HG03280 (cell line): ENCODE measurements at regions not wholly inside any gene's neighbourhood (a gene's known extent, or its start where the extent isn't known, plus 50 kb on each side); places are given as distances from the start of the nearest gene placed in this dataset.

Source experiments
- ATAC-seq: cut with Tn5 transposase; IDR thresholded peaks from one replicate; pipeline ENCODE4 v1.9.1; 2021; ENCODE audit warnings: mild to moderate bottlenecking, moderate library complexity; ENCODE audit not compliant: unreplicated experiment

- no peak for ATAC-seq
Observed at GRCh38 chr10:10794046-10794445, 223.6 kb upstream of the CELF2 start.

DNA sequence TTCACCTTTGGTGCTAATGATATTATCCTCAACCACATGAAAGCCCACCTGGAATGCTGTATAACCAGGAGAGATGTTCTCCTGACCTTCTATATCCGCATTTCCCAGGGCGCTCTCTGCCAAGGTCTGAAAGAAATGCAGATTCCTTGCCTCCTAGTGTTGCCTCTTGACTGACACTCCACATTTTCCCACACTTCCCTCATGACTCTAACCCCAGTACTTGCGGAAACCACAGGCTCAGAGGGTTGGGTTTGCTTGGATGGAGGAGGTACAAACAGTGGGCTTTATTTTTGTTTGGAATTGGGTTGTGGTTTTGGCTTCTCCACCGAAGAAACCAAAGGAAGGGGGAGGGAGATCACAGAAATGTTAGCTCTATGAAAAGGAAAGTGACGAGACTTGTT lies 222.9 kb upstream of the CELF2 start:
- ATAC-seq: no peak

DNA sequence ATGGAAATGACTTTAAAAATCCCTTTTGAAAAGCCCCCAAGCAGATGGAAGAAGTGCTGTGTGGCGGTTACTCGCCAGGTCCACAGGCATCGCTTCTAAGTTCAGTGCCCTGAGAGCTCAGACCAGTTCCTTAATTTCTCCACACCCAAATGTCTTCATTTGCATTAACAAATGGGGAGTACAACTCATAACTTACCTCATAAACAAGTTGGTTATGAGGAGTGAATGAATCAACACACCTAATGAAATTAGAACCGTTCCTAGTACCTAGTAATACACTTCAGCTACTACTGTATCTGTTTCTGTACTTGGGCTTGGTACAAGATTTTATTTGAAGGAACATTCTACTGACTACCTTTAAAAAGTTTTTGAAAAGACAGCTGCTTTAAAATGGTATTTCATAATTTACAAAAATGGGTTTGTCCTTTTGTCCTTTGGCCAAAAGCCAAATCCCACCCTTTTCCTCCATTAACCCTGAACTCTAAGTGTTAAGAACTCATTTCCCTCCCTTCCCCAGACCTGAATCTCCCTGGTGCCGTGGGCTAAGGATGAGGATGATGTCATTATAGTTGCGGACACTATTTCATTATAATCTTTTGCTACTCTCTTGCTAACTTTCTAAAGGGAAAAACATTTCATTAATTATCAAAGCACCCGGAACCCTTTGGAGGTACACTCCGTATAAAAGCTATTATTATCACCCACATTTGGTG lies 221.5 kb upstream of the CELF2 start:
- ATAC-seq: no peak

DNA sequence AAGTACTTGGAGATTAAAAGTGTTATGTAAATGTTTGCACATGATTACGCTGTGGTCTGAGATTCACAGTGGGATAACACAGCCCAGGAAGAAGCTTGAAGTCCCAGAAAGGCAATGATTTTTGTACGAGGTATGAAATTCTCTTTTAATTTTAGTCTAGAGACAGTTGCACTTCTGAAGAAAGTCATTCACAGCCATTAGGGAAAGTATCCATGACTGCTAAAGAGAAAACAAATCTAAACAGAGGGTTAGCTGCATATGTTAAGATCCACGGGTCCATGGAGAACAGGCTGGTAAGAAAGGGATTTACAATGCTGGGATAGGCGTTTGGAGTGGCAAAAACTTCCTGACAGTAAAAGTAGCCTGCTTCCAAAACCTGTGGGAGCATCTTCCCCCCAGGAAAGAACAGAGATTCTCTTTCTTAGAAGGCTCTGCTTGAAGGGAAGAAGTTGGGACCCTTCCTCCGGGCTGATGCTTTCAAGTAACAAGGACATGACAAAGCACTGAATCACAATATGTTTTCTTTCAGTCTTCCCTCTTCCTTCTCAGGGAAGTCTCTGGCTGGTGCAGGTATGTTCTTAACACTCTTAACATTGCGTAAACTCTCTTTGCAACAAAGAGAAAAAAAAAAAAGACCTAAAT lies 220.8 kb upstream of the CELF2 start:
- ATAC-seq: no peak

DNA sequence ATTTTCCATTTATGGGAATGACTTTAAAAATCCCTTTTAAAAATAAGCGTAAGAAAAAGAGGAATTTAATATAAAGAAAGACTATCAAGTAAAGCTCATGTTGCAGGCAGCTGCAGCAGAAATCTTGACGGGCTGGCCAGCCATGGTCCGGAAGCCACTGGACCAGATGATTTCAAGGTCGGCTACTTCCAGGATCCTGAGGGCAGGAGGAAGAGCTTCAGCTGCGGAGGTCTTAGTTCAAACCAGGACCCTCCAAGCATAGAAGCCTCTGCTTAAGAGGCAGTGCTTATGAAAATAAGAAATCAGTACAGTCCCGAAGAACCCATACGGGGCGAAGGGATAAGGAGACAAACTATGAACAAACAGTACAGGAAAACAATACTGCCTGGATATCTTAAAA lies 220.2 kb upstream of the CELF2 start:
- ATAC-seq: no peak

- no peak for ATAC-seq
Observed at GRCh38 chr10:10798102-10798863, 219.4 kb upstream of the CELF2 start.

GRCh38 chr10:10798864-10799192 lies 218.8 kb upstream of the CELF2 start:
- ATAC-seq: no peak

- ATAC-seq: no peak
Observed at GRCh38 chr10:10800961-10801360, 216.7 kb upstream of the CELF2 start.

GRCh38 chr10:10803278-10803677 lies 214.4 kb upstream of the CELF2 start:
- no peak for ATAC-seq

GRCh38 chr10:10804061-10804460 lies 213.6 kb upstream of the CELF2 start:
- ATAC-seq: no peak

DNA sequence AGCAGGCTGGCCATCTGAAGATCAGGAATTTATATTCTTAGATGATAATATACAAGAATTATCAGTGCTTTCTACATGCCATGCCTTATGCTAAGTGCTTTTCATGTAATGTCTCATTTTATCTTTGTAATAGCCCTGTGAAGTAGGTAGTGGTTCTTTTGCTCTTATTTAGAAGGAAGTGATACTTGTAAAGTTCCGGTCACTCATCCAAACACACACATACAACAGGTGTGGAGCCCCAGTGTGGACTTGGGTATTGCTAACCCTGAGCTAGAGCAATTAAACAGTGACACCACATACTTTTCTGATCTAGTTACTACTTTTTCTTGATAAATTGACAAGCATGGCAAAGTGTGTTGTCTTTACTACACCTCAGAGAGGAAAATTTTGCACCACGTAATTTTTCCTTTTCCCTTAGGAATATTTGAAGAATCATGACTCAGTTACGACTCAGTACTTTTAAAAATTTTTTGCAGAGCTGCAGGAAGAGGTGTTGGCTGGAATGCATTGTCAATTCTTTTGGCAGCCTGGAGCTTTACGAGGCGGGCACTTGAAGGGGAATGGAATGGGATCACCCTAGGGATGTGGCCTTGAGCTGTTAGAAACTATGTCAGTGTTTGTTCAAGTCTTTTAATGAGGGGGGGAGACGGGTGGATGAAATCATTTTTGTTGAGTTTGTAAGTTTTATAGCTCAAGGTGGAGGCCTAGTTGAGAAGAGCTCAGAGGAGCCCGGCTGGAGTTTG lies 212.5 kb upstream of the CELF2 start:
- no peak for ATAC-seq

DNA sequence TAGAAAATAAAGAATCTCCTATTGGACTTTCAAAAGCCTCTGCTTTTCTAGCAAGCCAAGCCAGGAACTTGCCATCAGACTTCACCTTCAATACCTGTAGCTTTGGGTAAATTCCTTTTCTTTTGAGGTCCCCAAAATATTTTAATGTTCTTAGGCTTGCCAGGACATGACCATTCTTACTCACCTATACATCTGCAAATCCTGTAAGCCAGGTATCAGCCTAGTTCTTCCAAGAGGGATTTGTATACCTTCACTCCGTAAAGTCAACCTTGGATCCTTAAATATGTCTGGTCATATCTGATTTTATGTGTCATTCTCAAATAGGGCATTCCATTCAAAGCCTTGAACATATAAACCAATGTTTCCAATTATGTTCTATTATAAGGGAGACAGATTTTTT lies 210.6 kb upstream of the CELF2 start:
- no peak for ATAC-seq

GRCh38 chr10:10811562-10811961 lies 206.1 kb upstream of the CELF2 start:
- no peak for ATAC-seq

DNA sequence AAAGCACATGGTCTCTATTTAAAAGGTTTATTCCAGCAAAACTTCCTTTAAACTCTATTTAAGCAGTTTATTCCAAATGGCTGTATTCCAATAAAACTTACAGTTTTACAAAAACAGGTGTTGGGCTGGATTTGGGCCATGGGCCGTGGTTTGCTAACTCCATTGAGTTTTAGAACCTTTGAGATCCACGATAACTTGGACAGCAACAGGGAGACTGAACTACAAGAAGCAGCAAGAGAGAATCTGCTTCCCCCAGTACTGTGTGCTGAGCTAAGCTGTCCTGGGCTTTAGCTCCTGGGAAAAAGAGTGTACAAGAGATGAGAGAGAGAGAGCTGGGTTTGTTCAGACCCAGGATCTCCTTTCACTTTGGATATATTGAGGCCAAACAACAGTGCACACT lies 204.0 kb upstream of the CELF2 start:
- no peak for ATAC-seq

GRCh38 chr10:10814069-10814468 lies 203.6 kb upstream of the CELF2 start:
- ATAC-seq: no peak

DNA sequence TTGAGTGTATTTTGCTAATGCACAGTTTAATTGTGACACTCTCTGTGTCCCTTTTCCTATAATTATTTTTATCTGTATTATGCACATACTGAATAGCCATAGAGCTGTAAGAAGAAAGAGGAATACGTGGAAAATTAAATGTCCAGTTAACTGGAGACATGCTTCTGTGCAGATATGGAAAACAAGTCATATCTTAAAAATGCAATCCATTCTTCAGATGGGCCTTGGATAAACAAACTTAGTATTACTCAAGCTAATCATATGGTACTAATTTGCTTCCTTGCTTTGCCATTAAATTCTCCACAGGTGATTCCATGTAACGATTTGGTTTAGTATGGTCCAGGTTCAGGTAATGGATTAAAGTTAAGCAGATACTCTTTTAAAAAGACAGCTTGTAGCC lies 201.2 kb upstream of the CELF2 start:
- ATAC-seq: no peak

GRCh38 chr10:10817609-10818008 lies 200.1 kb upstream of the CELF2 start:
- ATAC-seq: no peak

GRCh38 chr10:10818082-10818481 lies 199.6 kb upstream of the CELF2 start:
- no peak for ATAC-seq

DNA sequence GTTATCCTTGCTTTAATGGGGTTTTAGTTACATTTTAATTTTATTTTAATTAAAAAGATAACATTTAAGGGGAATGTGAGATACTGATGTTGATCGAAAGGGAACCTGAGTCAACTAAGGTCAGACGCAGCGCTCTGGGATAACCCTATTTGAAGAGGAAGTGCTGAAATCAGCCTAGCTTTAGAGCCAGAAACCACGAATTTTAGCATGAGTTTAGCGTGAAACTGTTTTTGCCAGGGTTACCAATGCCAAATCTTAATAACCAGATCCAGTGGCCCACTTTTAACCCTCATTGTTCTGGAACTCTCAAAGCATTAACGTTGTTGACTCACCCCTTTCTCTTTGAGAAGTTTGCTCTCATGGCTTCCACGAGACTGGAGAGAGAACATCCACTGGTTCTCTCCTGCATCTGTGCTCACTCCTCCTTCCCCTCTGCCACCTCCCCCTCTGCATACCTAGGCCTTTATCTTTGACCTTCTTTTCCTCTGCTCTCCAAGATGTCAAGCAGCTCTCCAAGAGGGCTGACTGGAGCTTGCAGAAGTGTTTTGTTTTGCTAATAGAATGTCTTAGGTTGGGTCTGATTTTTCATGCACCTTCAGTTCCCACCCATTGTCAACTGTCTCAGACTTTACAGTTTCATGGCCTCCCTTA lies 198.3 kb upstream of the CELF2 start:
- ATAC-seq: no peak

GRCh38 chr10:10821926-10822325 lies 195.7 kb upstream of the CELF2 start:
- no peak for ATAC-seq

GRCh38 chr10:10824591-10825148 lies 193.0 kb upstream of the CELF2 start:
- ATAC-seq: no peak
